Kidney epithelial cell (primary cell): ENCODE measurements at regions not wholly inside any gene's neighbourhood (a gene's known extent, or its start where the extent isn't known, plus 50 kb on each side); places are given as distances from the start of the nearest gene placed in this dataset.

Experiments
- DNase-seq: peaks from one replicate; pipeline ENCODE4 v3.0.0-alpha.2; 2010; ENCODE audit warnings: low read depth
- H3K27me3 ChIP-seq: 2 replicates; pipeline ENCODE4 v1.6.0; 2011; ENCODE audit warnings: low read length; ENCODE audit not compliant: control insufficient read depth, insufficient read depth
- H3K36me3 ChIP-seq: 2 replicates; pipeline ENCODE4 v1.5.1; 2011; ENCODE audit warnings: low read length; ENCODE audit not compliant: control insufficient read depth, insufficient read depth
- H3K4me3 ChIP-seq: 2 replicates; pipeline ENCODE4 v1.5.1; 2011; ENCODE audit warnings: low read depth, mild to moderate bottlenecking, control low read depth, low read length
- CTCF ChIP-seq: IDR thresholded peaks from 2 replicates; pipeline ENCODE4 v1.5.1; 2011; ENCODE audit warnings: mild to moderate bottlenecking, moderate library complexity, low read length, control low read depth, inconsistent platforms; ENCODE audit not compliant: insufficient read depth, poor library complexity, severe bottlenecking

- no peak overlapping the region for H3K4me3 ChIP-seq
- TF ChIP-seq CTCF, result no peak
- no peaks in the 10 kb centered on the region for H3K27me3 ChIP-seq
- no peak for DNase-seq
- no peaks in the 10 kb centered on the region for H3K36me3 ChIP-seq
These were observed 806.0 kb downstream of the UQCRFS1 start for GRCh38 chr19:28406966-28407365.

- no peaks in the 10 kb centered on the region for H3K36me3 ChIP-seq
- H3K4me3 ChIP-seq, result no peak overlapping the region
- no peaks in the 10 kb centered on the region for H3K27me3 ChIP-seq
- TF ChIP-seq CTCF, result no peak
- no peak for DNase-seq
These were observed 807.6 kb downstream of the UQCRFS1 start for GRCh38 chr19:28405346-28405742.

- no peak for TF ChIP-seq CTCF
- H3K27me3 ChIP-seq, result no peaks in the 10 kb centered on the region
- no peak for DNase-seq
- no peak overlapping the region for H3K4me3 ChIP-seq
- no peaks in the 10 kb centered on the region for H3K36me3 ChIP-seq
These were observed 808.5 kb downstream of the UQCRFS1 start for GRCh38 chr19:28404472-28404871.

GRCh38 chr19:28403690-28404089, 809.3 kb downstream of the UQCRFS1 start:
- Histone ChIP-seq H3K4me3 (no peak overlapping the region), H3K36me3 (no peaks in the 10 kb centered on the region), H3K27me3 (no peaks in the 10 kb centered on the region)
- TF ChIP-seq CTCF, result no peak
- no peak for DNase-seq

- H3K27me3 ChIP-seq, result no peaks in the 10 kb centered on the region
- no peak for DNase-seq
- H3K4me3 ChIP-seq, result no peak overlapping the region
- H3K36me3 ChIP-seq, result no peaks in the 10 kb centered on the region
- TF ChIP-seq CTCF, result no peak
These were observed 810.2 kb downstream of the UQCRFS1 start for GRCh38 chr19:28402701-28403290.

GRCh38 chr19:28401739-28402424, 811.1 kb downstream of the UQCRFS1 start:
- Histone ChIP-seq H3K4me3 (no peak overlapping the region), H3K27me3 (no peaks in the 10 kb centered on the region), H3K36me3 (no peaks in the 10 kb centered on the region)
- no peak for TF ChIP-seq CTCF
- no peak for DNase-seq
